NT2/D1 (cell line): ENCODE measurements at regions not wholly inside any gene's neighbourhood (a gene's known extent, or its start where the extent isn't known, plus 50 kb on each side); places are given as distances from the start of the nearest gene placed in this dataset.

ENCODE experiments used
- DNase-seq: peaks from one replicate; pipeline ENCODE4 v3.0.0-alpha.2; 2011; ENCODE audit warnings: low read depth, low spot score
- H3K27me3 ChIP-seq: 2 replicates; pipeline ENCODE4 v1.6.0; 2011; ENCODE audit warnings: mild to moderate bottlenecking; ENCODE audit not compliant: insufficient read length, insufficient read depth
- H3K36me3 ChIP-seq: 2 replicates; pipeline ENCODE4 v1.6.1; 2011; ENCODE audit warnings: mild to moderate bottlenecking, low read length, mixed read lengths; ENCODE audit not compliant: insufficient read depth, insufficient read length
- H3K4me1 ChIP-seq: 2 replicates; pipeline ENCODE4 v1.5.1; 2011; ENCODE audit not compliant: insufficient read depth, insufficient read length
- H3K4me3 ChIP-seq: 2 replicates; pipeline ENCODE4 v1.5.1; 2011; ENCODE audit warnings: low read depth; ENCODE audit not compliant: insufficient read length
- H3K9ac ChIP-seq: 2 replicates; pipeline ENCODE4 v1.6.0; 2011; ENCODE audit warnings: low read depth; ENCODE audit not compliant: insufficient read length
- H3K9me3 ChIP-seq: 2 replicates; pipeline ENCODE4 v1.5.1; 2011; ENCODE audit warnings: mild to moderate bottlenecking, low read length; ENCODE audit not compliant: insufficient read depth
- SUZ12 ChIP-seq: IDR thresholded peaks from 2 replicates; pipeline ENCODE4 v1.6.1; 2011; ENCODE audit not compliant: insufficient read length, insufficient read depth; ENCODE audit errors: extremely low read depth
- YY1 ChIP-seq: IDR thresholded peaks from 2 replicates; pipeline ENCODE4 v1.6.1; 2011; ENCODE audit not compliant: insufficient read length, insufficient read depth
- ZNF274 ChIP-seq: IDR thresholded peaks from 2 replicates; pipeline ENCODE4 v1.6.1; 2011; ENCODE audit warnings: mild to moderate bottlenecking, low read depth, low read length

- DNase-seq = no peak
- TF ChIP-seq ZNF274 (no peak), YY1 (no peak), SUZ12 (no peak)
- no peaks in the 10 kb centered on the region for H3K27me3 ChIP-seq
These were observed 110.8 kb downstream of the MTNR1B start for GRCh38 chr11:93080146-93080759.

GRCh38 chr11:93081694-93082093 lies 112.2 kb downstream of the MTNR1B start:
- DNase-seq = no peak
- TF ChIP-seq SUZ12 (no peak), ZNF274 (no peak), YY1 (no peak)
- H3K4me3 ChIP-seq = no peak overlapping the region

More at GRCh38 chr11:93080146-93080759, 110.8 kb downstream of the MTNR1B start:
- H3K4me1 ChIP-seq = no peaks in the 10 kb centered on the region
- no peaks in the 10 kb centered on the region for H3K36me3 ChIP-seq
- no peak overlapping the region for H3K9ac ChIP-seq
- no peaks in the 10 kb centered on the region for H3K9me3 ChIP-seq
- no peak overlapping the region for H3K4me3 ChIP-seq

DNA sequence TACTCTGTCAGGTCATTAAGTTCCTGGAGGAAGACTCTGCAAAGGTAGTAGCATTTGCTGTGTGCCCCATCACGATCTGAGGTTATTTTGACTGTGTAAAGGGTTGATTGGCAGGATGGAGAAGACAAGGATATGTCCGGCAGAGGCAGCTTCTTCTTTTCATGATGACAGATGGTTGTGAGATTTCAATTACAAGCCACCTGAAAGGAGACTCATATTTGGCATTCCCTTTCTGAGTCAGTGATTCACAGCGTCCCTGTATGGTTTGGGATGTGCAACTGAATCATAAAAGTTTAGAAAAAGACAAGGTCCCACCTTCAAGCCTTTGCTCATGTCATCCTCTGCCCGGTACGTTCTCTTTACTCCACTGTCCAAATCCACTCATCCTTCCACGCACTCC lies 113.4 kb downstream of the MTNR1B start:
- no peak overlapping the region for H3K9ac ChIP-seq
- no peaks in the 10 kb centered on the region for H3K4me1 ChIP-seq
- TF ChIP-seq YY1 (no peak), SUZ12 (no peak), ZNF274 (no peak)
- H3K9me3 ChIP-seq = no peaks in the 10 kb centered on the region
- H3K4me3 ChIP-seq = no peak overlapping the region
- no peaks in the 10 kb centered on the region for H3K27me3 ChIP-seq
- H3K36me3 ChIP-seq = no peaks in the 10 kb centered on the region
- no peak for DNase-seq

More at GRCh38 chr11:93081694-93082093, 112.2 kb downstream of the MTNR1B start:
- no peak overlapping the region for H3K9ac ChIP-seq
- H3K36me3 ChIP-seq = no peaks in the 10 kb centered on the region
- H3K9me3 ChIP-seq = no peaks in the 10 kb centered on the region
- H3K27me3 ChIP-seq = no peaks in the 10 kb centered on the region
- no peaks in the 10 kb centered on the region for H3K4me1 ChIP-seq

- Histone ChIP-seq H3K9ac (no peak overlapping the region), H3K4me1 (no peaks in the 10 kb centered on the region), H3K36me3 (no peaks in the 10 kb centered on the region), H3K9me3 (no peaks in the 10 kb centered on the region), H3K27me3 (no peaks in the 10 kb centered on the region), H3K4me3 (no peak overlapping the region)
- TF ChIP-seq YY1 (no peak), ZNF274 (no peak), SUZ12 (no peak)
- no peak for DNase-seq
These were observed 112.9 kb downstream of the SLC36A4 start for GRCh38 chr11:93084727-93085505.

- no peak for DNase-seq
- Histone ChIP-seq H3K9me3 (0 out of 2 replicates have a peak, but pooled peaks cover 2% of the 10 kb centered on the region), H3K36me3 (no peaks in the 10 kb centered on the region), H3K27me3 (no peaks in the 10 kb centered on the region), H3K4me1 (no peaks in the 10 kb centered on the region), H3K9ac (peak overlapping the region; percentile 44), H3K4me3 (peak overlapping the region; percentile 50)
- TF ChIP-seq YY1 (no peak), SUZ12 (no peak), ZNF274 (no peak)
These were observed 108.2 kb downstream of the SLC36A4 start for GRCh38 chr11:93089474-93090102.
